GM19043 (cell line): ENCODE measurements at regions not wholly inside any gene's neighbourhood (a gene's known extent, or its start where the extent isn't known, plus 50 kb on each side); places are given as distances from the start of the nearest gene placed in this dataset.

Experiments
- ATAC-seq: cut with Tn5 transposase; IDR thresholded peaks from one replicate; pipeline ENCODE4 v1.9.1; 2021; ENCODE audit warnings: low read depth; ENCODE audit not compliant: unreplicated experiment

- ATAC-seq = no peak
Observed at GRCh38 chr13:105070452-105070851, 1465.0 kb downstream of the EFNB2 start.

- no peak for ATAC-seq
Observed at GRCh38 chr13:105069106-105069505, 1466.4 kb downstream of the EFNB2 start.

- no peak for ATAC-seq
Observed at GRCh38 chr13:105063676-105064075, 1471.8 kb downstream of the EFNB2 start.

- no peak for ATAC-seq
Observed at GRCh38 chr13:105059786-105060185, 1475.7 kb downstream of the EFNB2 start.

- ATAC-seq = no peak
Observed at GRCh38 chr13:105058517-105058916, 1476.9 kb downstream of the EFNB2 start.

DNA sequence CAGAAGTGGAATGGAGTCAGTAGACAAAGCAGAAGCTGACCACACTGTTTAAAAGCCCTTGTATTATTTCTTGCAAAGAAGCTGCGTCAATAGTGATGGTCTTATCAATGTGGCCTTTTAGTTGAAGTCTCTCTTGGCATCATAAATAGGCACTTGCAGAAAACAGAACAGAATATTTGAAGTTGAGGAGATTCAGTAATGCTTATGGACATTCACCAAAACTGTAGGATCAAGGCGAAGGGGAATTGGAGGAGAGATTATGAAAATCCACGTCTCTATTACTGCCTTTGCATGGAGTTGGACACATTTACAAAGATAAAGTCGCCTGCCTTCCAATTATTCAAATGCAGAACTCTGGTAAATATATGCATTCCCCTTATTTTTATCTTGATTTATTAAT is 1482.8 kb downstream of the EFNB2 start:
- no peak for ATAC-seq

DNA sequence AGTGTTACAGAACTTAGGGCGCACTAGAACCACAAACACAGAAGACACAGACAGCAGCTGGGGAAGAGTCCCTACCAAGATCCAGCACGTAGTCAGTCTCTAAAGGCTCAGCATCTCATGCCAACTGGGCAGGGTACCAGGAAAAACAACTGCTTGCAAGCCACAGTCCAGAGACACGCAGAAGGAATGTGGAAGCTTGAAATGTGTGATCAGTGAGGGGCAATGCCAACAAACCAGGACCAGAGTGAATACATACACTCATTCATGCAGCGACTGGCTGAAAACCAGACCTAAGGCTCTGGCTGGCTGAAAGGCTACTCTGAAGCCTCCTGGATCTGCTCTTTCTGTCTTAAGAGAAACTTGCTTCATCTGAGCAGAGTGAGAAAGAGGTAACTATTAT is 1484.8 kb downstream of the EFNB2 start:
- no peak for ATAC-seq

- peak; percentile 82 for ATAC-seq
Observed at GRCh38 chr13:105048677-105049076, 1486.8 kb downstream of the EFNB2 start.

- ATAC-seq = no peak
Observed at GRCh38 chr13:105047676-105048295, 1487.7 kb downstream of the EFNB2 start.

DNA sequence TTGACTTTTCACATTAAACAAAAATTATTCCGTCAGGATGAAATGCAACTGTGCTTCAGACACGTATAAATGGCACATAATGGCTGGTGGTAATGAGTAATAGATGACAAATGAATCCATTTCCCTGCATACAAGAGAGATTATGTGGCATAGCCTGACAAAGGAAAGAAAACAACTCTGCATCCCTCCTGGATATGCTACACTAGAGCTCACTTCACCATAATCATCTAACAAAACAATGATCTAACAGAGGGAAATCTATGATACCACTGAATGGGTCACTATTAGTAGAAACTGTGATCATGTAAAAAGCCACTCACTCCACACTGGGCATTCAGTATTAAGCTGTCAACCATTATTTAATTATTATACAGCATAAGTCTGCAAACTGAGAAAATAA is 1498.4 kb downstream of the EFNB2 start:
- no peak for ATAC-seq

- no peak for ATAC-seq
Observed at GRCh38 chr13:105035092-105035491, 1500.4 kb downstream of the EFNB2 start.

GRCh38 chr13:105033999-105034398 is 1501.5 kb downstream of the EFNB2 start:
- no peak for ATAC-seq

DNA sequence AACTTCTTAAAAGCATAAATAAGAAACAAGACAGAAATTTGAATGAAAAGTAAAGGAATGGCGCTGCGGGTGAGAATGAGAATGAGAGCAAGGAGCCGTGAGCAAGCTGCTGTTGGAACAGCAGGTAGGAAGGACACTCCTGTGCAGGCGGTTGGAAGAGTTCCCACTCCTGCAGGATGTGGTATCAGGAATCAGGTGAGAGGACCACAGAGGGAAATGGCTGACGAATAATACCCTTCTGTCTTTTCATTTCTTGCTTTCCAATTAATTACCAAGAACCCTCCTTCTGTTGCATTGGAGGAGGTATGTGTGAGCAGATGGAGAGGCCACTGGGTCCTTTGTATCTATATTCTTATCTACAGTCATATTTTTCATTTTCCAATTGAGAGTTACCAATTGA is 1504.2 kb downstream of the EFNB2 start:
- ATAC-seq = no peak

DNA sequence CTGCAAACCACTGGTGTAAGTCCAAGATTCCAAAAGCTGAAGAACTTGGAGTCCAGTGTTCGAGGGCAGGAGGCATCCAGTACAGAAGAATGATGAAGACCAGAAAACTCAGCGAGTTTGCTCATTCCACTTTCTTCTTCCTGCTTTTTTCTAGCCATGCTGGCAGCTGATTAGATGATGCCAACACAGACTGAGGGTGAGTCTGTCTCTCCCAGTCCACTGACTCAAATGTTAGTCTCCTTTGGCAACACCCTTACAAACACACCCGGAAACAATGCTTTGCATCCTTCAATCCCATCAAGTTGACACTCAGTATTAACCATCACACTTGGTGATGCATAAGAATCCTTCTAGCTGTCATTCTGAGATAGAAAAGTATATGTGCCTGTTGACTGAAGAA is 1504.6 kb downstream of the EFNB2 start:
- no peak for ATAC-seq

DNA sequence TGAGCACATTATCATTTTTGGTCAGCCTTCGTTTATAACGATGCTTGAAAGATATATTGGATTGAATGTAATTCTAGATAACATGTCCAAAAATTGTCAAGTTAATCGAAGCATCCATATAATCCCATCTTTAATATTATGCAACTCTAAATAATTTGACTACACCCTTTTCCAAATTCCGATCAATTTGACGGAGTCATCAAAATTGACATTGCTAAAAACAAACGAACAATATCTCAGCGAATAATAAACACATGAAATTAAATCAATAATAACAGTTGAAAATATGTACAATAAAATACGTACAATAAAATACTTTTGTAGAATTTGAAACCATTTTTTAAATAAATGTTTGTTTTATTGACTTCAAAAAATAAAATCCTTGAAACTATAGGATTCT is 1516.4 kb downstream of the EFNB2 start:
- no peak for ATAC-seq

DNA sequence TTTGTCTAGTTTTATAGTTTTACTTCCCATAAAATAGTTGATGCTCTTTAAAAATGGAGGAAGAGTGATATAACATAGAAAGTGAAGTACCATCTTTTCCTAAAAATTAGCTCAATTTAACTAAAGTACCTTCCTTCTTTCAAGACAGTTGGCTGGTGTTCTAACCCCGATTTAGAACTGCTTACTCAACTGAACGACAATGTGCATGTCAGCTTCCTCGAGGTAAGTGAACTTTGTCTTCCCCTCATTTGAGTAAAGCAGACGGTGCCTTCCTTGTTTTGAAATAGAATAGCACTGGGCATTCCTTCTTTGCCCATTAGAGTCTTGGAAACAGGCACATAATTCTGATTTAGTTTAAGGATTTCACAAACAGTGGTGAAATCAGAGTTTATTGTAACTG is 1519.2 kb downstream of the EFNB2 start:
- ATAC-seq = no peak

DNA sequence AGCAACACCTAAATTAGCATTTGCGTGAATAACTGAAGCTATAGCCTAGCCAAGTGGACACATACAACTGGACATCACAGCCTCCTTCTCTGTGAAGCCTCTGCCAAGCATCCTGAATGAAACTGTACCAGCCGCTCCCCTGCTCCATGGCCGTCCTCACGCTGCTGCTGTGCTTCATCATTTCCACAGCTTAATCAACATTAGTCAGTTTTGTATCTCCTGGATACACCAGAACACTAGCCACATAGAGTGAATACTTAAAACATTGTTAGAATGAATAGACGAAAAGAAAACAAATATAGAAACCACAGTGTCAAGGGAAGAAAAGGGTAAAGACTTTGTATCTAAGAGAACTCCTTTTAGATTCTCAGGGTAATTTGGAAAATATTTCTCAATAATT is 1526.9 kb downstream of the EFNB2 start:
- ATAC-seq = no peak

- no peak for ATAC-seq
Observed at GRCh38 chr13:105007166-105007808, 1528.2 kb downstream of the EFNB2 start.

DNA sequence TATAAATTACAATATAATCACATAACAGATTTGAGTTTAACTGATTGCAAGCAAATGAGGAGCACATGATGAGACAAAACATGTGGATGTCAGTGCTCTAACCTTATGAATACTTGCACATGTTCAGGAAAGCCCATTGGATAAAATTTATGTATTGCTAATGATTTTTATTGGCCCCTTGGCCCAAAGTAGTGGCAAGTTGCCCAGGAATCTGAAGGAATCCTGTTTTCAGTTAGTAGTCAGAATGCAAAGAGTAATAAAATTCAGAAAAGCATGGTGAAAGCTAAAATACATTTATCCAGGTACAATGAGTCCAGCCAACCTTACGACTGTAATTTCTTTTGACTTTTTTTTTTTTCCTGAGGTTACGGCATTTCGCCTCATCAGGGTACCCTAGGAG is 1539.4 kb downstream of the EFNB2 start:
- no peak for ATAC-seq

- no peak for ATAC-seq
Observed at GRCh38 chr13:104993708-104994107, 1541.8 kb downstream of the EFNB2 start.

- no peak for ATAC-seq
Observed at GRCh38 chr13:104987621-104988020, 1547.8 kb downstream of the EFNB2 start.

- peak; percentile 72 for ATAC-seq
Observed at GRCh38 chr13:104984296-104984818, 1551.1 kb downstream of the EFNB2 start.
